H1 (cell line): ENCODE measurements at regions not wholly inside any gene's neighbourhood (a gene's known extent, or its start where the extent isn't known, plus 50 kb on each side); places are given as distances from the start of the nearest gene placed in this dataset.

Source experiments
- CTCF ChIA-PET: fragments of 300-600 bp; sonication (Branson Sonifier 250); formaldehyde crosslinking; loops from one replicate; lab custom pipeline; 2021; ENCODE audit not compliant: partially characterized antibody; lab: Charles Lee
- POLR2A ChIA-PET: fragments of 300-600 bp; sonication (Branson Sonifier 250); formaldehyde crosslinking; loops from one replicate; lab custom pipeline; 2021; ENCODE audit warnings: inconsistent platforms; ENCODE audit not compliant: partially characterized antibody; lab: Charles Lee
- DNase-seq, 2 experiments: peaks; one replicate each; pipeline versions ENCODE4 v3.0.0 to v3.0.0-alpha.2; 2010 to 2022; ENCODE audit warnings: low spot score in 2 of 2, low read depth in 1 of 2, mixed read lengths in 1 of 2
- FAIRE-seq: peaks from 2 replicates; lab custom pipeline; 2011; peaks lifted over from hg19 to GRCh38; lab: Jason Lieb, UNC
- H2AFZ ChIP-seq: 2 replicates; pipeline ENCODE4 v1.8.1; 2012; ENCODE audit warnings: low read length, inconsistent platforms
- H2AK5ac ChIP-seq: 2 replicates; pipeline ENCODE4 v1.6.1; 2013; ENCODE audit warnings: low read depth, low read length
- H2BK120ac ChIP-seq: replicated peaks from 2 replicates; pipeline ENCODE3; 2013; ENCODE audit warnings: low read depth, low read length, inconsistent platforms
- H2BK12ac ChIP-seq: 2 replicates; pipeline ENCODE4 v1.6.1; 2013; ENCODE audit warnings: low read depth, low read length
- H2BK15ac ChIP-seq: 2 replicates; pipeline ENCODE4 v1.6.1; 2013; ENCODE audit warnings: low read length
- H2BK20ac ChIP-seq: 2 replicates; pipeline ENCODE4 v1.6.1; 2013; ENCODE audit warnings: low read length
- H2BK5ac ChIP-seq: 2 replicates; pipeline ENCODE4 v1.6.1; 2013; ENCODE audit warnings: low read depth, low read length
- H3K14ac ChIP-seq: 2 replicates; pipeline ENCODE4 v1.6.1; 2013; ENCODE audit warnings: inconsistent platforms; ENCODE audit not compliant: insufficient read length
- H3K18ac ChIP-seq: 2 replicates; pipeline ENCODE4 v1.6.1; 2013; ENCODE audit warnings: low read length; ENCODE audit errors: extremely low read depth
- H3K23ac ChIP-seq: 2 replicates; pipeline ENCODE4 v1.6.1; 2013; ENCODE audit warnings: inconsistent platforms; ENCODE audit not compliant: insufficient read length
- H3K23me2 ChIP-seq: 2 replicates; pipeline ENCODE4 v1.6.1; 2013; ENCODE audit warnings: low read depth, low read length
- H3K27ac ChIP-seq: 2 replicates; pipeline ENCODE4 v1.6.1; 2011; ENCODE audit warnings: low read depth, low read length, inconsistent platforms
- H3K27me3 ChIP-seq, 4 experiments: replicated peaks in 1 of 4; 1 replicate in 1 of 4; 2 replicates in 3 of 4; pipeline versions ENCODE4 v1.6.1 to v1.8.1; 2011 to 2013; ENCODE audit warnings: low read length in 3 of 4, mild to moderate bottlenecking in 3 of 4, inconsistent platforms in 2 of 4, mixed read lengths in 2 of 4, moderate library complexity in 1 of 4; ENCODE audit not compliant: control insufficient read depth in 3 of 4, insufficient read depth in 3 of 4; ENCODE audit errors: extremely low read depth in 1 of 4
- H3K36me3 ChIP-seq, 4 experiments: 2 replicates each; pipeline versions ENCODE4 v1.6.1 to v1.8.1; 2011 to 2013; ENCODE audit warnings: mild to moderate bottlenecking in 4 of 4, low read length in 3 of 4, moderate library complexity in 2 of 4, control low read depth in 1 of 4, inconsistent platforms in 1 of 4; ENCODE audit not compliant: insufficient read depth in 4 of 4, control insufficient read depth in 2 of 4
- H3K4ac ChIP-seq: replicated peaks from 2 replicates; pipeline ENCODE3; 2013; ENCODE audit warnings: low read length, low read depth, mixed read lengths, inconsistent platforms; ENCODE audit not compliant: insufficient read length
- H3K4me1 ChIP-seq, 4 experiments: replicated peaks in 1 of 4; 1 replicate in 1 of 4; 2 replicates in 3 of 4; pipeline versions ENCODE4 v1.6.1 to v1.8.1; 2011 to 2013; ENCODE audit warnings: low read length in 3 of 4, inconsistent platforms in 2 of 4, mixed read lengths in 1 of 4; ENCODE audit not compliant: insufficient read depth in 4 of 4, control insufficient read depth in 3 of 4
- H3K4me2 ChIP-seq, 2 experiments: 2 replicates each; pipeline versions ENCODE4 v1.6.1 to v1.8.1; 2011 to 2013; ENCODE audit warnings: low read depth in 2 of 2, low read length in 2 of 2, control low read depth in 1 of 2, inconsistent platforms in 1 of 2, mild to moderate bottlenecking in 1 of 2; ENCODE audit not compliant: insufficient read depth in 1 of 2
- H3K4me3 ChIP-seq, 4 experiments: fragments of 200-600, 300-600 bp in 1 of 4; sonication (generic), shearing (Covaris generic), sonication (Bioruptor Twin) in 1 of 4; 2 replicates each; pipeline versions ENCODE4 v1.5.1 to v1.8.1; 2011 to 2016; ENCODE audit warnings: low read length in 4 of 4, low read depth in 3 of 4, control low read depth in 2 of 4, inconsistent platforms in 2 of 4, mild to moderate bottlenecking in 2 of 4, mixed read lengths in 1 of 4, moderate library complexity in 1 of 4; ENCODE audit not compliant: insufficient read depth in 2 of 4; ENCODE audit errors: extremely low read depth in 1 of 4
- H3K56ac ChIP-seq: replicated peaks from 2 replicates; pipeline ENCODE3; 2013; ENCODE audit warnings: low read depth, mild to moderate bottlenecking, mixed read lengths, low read length, inconsistent platforms; ENCODE audit not compliant: insufficient read length
- H3K79me1 ChIP-seq: 2 replicates; pipeline ENCODE4 v1.6.1; 2013; ENCODE audit warnings: low read depth, low read length, control low read depth
- H3K79me2 ChIP-seq, 2 experiments: 2 replicates each; pipeline versions ENCODE4 v1.6.1 to v1.8.1; 2012 to 2013; ENCODE audit warnings: low read length in 2 of 2, mild to moderate bottlenecking in 2 of 2, inconsistent platforms in 1 of 2; ENCODE audit not compliant: insufficient read depth in 2 of 2, control insufficient read depth in 1 of 2
- H3K9ac ChIP-seq, 4 experiments: replicated peaks in 1 of 4; 1 replicate in 1 of 4; 2 replicates in 3 of 4; pipeline versions ENCODE4 v1.6.1 to v1.8.1; 2011 to 2013; ENCODE audit warnings: low read depth in 3 of 4, low read length in 3 of 4, control low read depth in 2 of 4, mild to moderate bottlenecking in 2 of 4, moderate library complexity in 2 of 4, inconsistent platforms in 1 of 4; ENCODE audit errors: extremely low read depth in 1 of 4
- H3K9me3 ChIP-seq, 2 experiments: 2 replicates each; pipeline versions ENCODE4 v1.6.1 to v1.8.1; 2012 to 2013; ENCODE audit warnings: mild to moderate bottlenecking in 2 of 2, moderate library complexity in 2 of 2, control low read depth in 1 of 2, inconsistent platforms in 1 of 2, low read depth in 1 of 2, low read length in 1 of 2, mixed read lengths in 1 of 2; ENCODE audit not compliant: insufficient read depth in 2 of 2
- H4K20me1 ChIP-seq, 2 experiments: replicated peaks in 1 of 2; 2 replicates each; pipeline versions ENCODE3 to v1.8.1; 2011 to 2013; ENCODE audit warnings: inconsistent platforms in 2 of 2, low read length in 2 of 2, mild to moderate bottlenecking in 1 of 2; ENCODE audit not compliant: insufficient read depth in 2 of 2, control insufficient read depth in 1 of 2
- H4K5ac ChIP-seq: 2 replicates; pipeline ENCODE4 v1.6.1; 2013; ENCODE audit warnings: low read length, low read depth, mixed read lengths, inconsistent platforms; ENCODE audit not compliant: insufficient read length
- H4K8ac ChIP-seq: 2 replicates; pipeline ENCODE4 v1.8.0; 2013; ENCODE audit warnings: mild to moderate bottlenecking, moderate library complexity, low read length, inconsistent platforms; ENCODE audit not compliant: insufficient read depth; ENCODE audit errors: extremely low read depth
- H4K91ac ChIP-seq: replicated peaks from 2 replicates; pipeline ENCODE3; 2013; ENCODE audit warnings: low read length, mixed read lengths, inconsistent platforms; ENCODE audit not compliant: insufficient read length
- SIX5 ChIP-seq: IDR thresholded peaks from 2 replicates; pipeline ENCODE4 v1.6.1; 2011; ENCODE audit warnings: mild to moderate bottlenecking, low read depth, low read length
- SUZ12 ChIP-seq: fragments of 200-600 bp; sonication (generic); IDR thresholded peaks from 2 replicates; pipeline ENCODE4 v1.6.1; 2012; ENCODE audit warnings: mild to moderate bottlenecking, inconsistent platforms, low read length, moderate library complexity, mixed read lengths
- TEAD4 ChIP-seq: IDR thresholded peaks from 2 replicates; pipeline ENCODE4 v1.6.1; 2012; ENCODE audit warnings: low read depth, low read length, inconsistent platforms, mixed read lengths
- whole genome bisulfite sequencing, 2 experiments: shearing (Covaris generic) in 1 of 2; methylation state at CpG; one replicate each; pipeline versions ENCODE4 v1.1.6 to v1.1.7; 2013 to 2015; ENCODE audit warnings: low lambda C conversion rate in 2 of 2, mixed read lengths in 2 of 2, inconsistent platforms in 1 of 2, low coverage in 1 of 2, missing lambda C conversion rate in 1 of 2; ENCODE audit not compliant: insufficient replicate concordance in 2 of 2, insufficient coverage in 1 of 2, insufficient read length in 1 of 2; ENCODE audit errors: extremely low coverage in 1 of 2, missing lambda C conversion rate in 1 of 2; 5-methylcytosine and 5-hydroxymethylcytosine counted together

- H3K23ac ChIP-seq, result no peak overlapping the region
- 94% methylated on average over 2 of the region's 2 CpGs; no CpG with 5 or more reads in 1 of the 2 experiments for WGBS, 2 experiments
- no peak for FAIRE-seq
- no peak for TF ChIP-seq SUZ12
- no peak for TF ChIP-seq TEAD4
- no peak for TF ChIP-seq SIX5
Observed at GRCh38 chrX:22424122-22424915, 151.6 kb downstream of the CBLL2 start.

More at GRCh38 chrX:22424122-22424915, 151.6 kb downstream of the CBLL2 start:
- Histone ChIP-seq H3K9ac (no peak overlapping the region), H4K20me1 (no peaks in the 10 kb centered on the region), H4K8ac (no peak overlapping the region), H3K36me3 (no peaks in the 10 kb centered on the region), H3K18ac (no peak overlapping the region), H3K56ac (no peak overlapping the region), H2BK12ac (no peak overlapping the region), H2BK15ac (no peak overlapping the region), H3K79me2 (no peaks in the 10 kb centered on the region), H3K4ac (no peak overlapping the region), H3K27ac (no peak overlapping the region), H3K14ac (no peak overlapping the region), H3K23me2 (no peaks in the 10 kb centered on the region), H4K5ac (no peak overlapping the region), H2BK120ac (no peak overlapping the region), H2AFZ (no peak overlapping the region), H3K79me1 (no peaks in the 10 kb centered on the region), H4K91ac (no peak overlapping the region), H3K9me3 (no peaks in the 10 kb centered on the region), H2BK5ac (no peak overlapping the region), H2AK5ac (no peak overlapping the region), H3K27me3 (no peaks in the 10 kb centered on the region), H3K4me1 (peaks cover 0 to 4% (median 0%) of the 10 kb centered on the region in 4 experiments; a peak in 3 of 7 replicates), H3K4me2 (no peak overlapping the region), H3K4me3 (no peak overlapping the region), H2BK20ac (no peak overlapping the region)
- CTCF ChIA-PET, result interaction anchor here (0.7 kb wide), 1 partner anchor 483 kb away, joined by 3 read pairs; no protein-coding TSS in a partner anchor
- DNase-seq, result no peak
- POLR2A ChIA-PET, result no interaction called here
